Sigmoid colon (tissue), 6 donors: ENCODE measurements at regions not wholly inside any gene's neighbourhood (a gene's known extent, or its start where the extent isn't known, plus 50 kb on each side); places are given as distances from the start of the nearest gene placed in this dataset.

Experiments used
- DNase-seq: peaks from one replicate; pipeline ENCODE4 v3.0.0-alpha.2; 2019
- H3K27ac ChIP-seq, 4 donors: fragments of 200-600 bp; sonication (generic); one replicate each; pipeline ENCODE4 v1.5.1; 2016 to 2019; ENCODE audit warnings: mild to moderate bottlenecking in 1 of 4
- H3K27me3 ChIP-seq, 3 donors: fragments of 200-600 bp; sonication (generic); one replicate each; pipeline ENCODE4 v1.5.1; 2019; ENCODE audit warnings: mild to moderate bottlenecking in 1 of 3
- H3K36me3 ChIP-seq, 4 donors: fragments of 200-600 bp; sonication (generic); one replicate each; pipeline ENCODE4 v1.5.1; 2016 to 2019
- H3K4me1 ChIP-seq, 4 donors: fragments of 200-600 bp; sonication (generic); one replicate each; pipeline ENCODE4 v1.5.1; 2017 to 2019
- H3K4me3 ChIP-seq, 4 donors: fragments of 200-600 bp; sonication (generic); one replicate each; pipeline ENCODE4 v1.5.1; 2017 to 2019; ENCODE audit warnings: mild to moderate bottlenecking in 2 of 4, moderate library complexity in 1 of 4
- H3K9me3 ChIP-seq, 4 donors: fragments of 200-600 bp in 3 of 4; sonication (generic) in 3 of 4; one replicate each; pipeline versions ENCODE4 v1.5.1 to v1.6.1; 2013 to 2019
- EP300 ChIP-seq, 4 donors: sonication (generic); formaldehyde crosslinking; IDR thresholded peaks; one replicate each; pipeline ENCODE4 v1.6.1; 2017; ENCODE audit warnings: antibody characterized with exemption in 4 of 4
- POLR2A ChIP-seq, 2 donors: fragments of 450-650 bp; IDR thresholded peaks; one replicate each; pipeline ENCODE4 v1.6.1; 2016; ENCODE audit warnings: antibody characterized with exemption in 2 of 2, mild to moderate bottlenecking in 2 of 2, moderate library complexity in 2 of 2
- POLR2AphosphoS5 ChIP-seq, 4 donors: sonication (generic); formaldehyde crosslinking; IDR thresholded peaks; one replicate each; pipeline ENCODE4 v1.6.1; 2017; ENCODE audit warnings: antibody characterized with exemption in 4 of 4
- WGBS, 2 donors: extraction: QIAGEN DNeasy Blood & Tissue Kit; methylation state at CpG; one replicate each; pipeline ENCODE4 v1.1.7; 2013; 5-methylcytosine and 5-hydroxymethylcytosine counted together
- intact Hi-C: fragments of 100-400 bp; cut with DNase I; formaldehyde crosslinking; loops from one replicate; pipeline ENCODE4 v1.15.1; 2023
- TF ChIP-seq, protein P1 (sequence below), 4 experiments: fragments of 450-650 bp in 3 of 4; fragments of 200-600 bp in 1 of 4; IDR thresholded peaks; one replicate each; pipeline ENCODE4 v1.5.1; 2016 to 2019; ENCODE audit warnings: antibody characterized with exemption in 4 of 4, mild to moderate bottlenecking in 3 of 4, moderate library complexity in 2 of 4
- donor health status: healthy with polysubstance abuse.
- donor health status: healthy.

DNA sequence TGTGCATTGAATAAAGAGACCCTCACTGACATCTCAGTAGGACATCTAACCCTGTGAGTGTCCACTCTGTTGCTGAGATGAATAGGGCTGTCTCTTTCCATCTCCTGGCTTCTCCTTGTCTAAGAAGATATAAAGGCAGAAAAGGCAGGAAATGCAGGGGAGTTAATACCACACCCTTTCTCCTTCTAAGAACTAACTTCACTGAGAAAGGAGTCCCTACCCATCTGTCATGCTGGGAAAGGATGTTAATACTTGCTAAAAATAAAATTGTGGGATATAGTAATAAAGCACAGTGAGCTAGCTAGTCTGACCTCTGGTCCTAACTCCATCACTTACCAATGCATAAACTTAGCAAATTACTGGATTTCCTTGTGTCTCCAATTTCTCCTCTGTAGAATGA is 213.9 kb upstream of the FIGN start:
- Histone ChIP-seq H3K4me1 (peaks cover 0 to 6% (median 0%) of the 10 kb centered on the region in 4 donors), H3K27me3 (no peaks in the 10 kb centered on the region), H3K36me3 (no peaks in the 10 kb centered on the region), H3K27ac (no peak overlapping the region), H3K9me3 (no peaks in the 10 kb centered on the region), H3K4me3 (no peak overlapping the region)
- intact Hi-C loops, result no loop called here
- TF ChIP-seq EP300 (IDR thresholded peaks at IDR 0.05) (no peak), POLR2A (IDR thresholded peaks at IDR 0.05) (no peak), POLR2AphosphoS5 (IDR thresholded peaks at IDR 0.05) (no peak)
- TF ChIP-seq, protein P1, sequence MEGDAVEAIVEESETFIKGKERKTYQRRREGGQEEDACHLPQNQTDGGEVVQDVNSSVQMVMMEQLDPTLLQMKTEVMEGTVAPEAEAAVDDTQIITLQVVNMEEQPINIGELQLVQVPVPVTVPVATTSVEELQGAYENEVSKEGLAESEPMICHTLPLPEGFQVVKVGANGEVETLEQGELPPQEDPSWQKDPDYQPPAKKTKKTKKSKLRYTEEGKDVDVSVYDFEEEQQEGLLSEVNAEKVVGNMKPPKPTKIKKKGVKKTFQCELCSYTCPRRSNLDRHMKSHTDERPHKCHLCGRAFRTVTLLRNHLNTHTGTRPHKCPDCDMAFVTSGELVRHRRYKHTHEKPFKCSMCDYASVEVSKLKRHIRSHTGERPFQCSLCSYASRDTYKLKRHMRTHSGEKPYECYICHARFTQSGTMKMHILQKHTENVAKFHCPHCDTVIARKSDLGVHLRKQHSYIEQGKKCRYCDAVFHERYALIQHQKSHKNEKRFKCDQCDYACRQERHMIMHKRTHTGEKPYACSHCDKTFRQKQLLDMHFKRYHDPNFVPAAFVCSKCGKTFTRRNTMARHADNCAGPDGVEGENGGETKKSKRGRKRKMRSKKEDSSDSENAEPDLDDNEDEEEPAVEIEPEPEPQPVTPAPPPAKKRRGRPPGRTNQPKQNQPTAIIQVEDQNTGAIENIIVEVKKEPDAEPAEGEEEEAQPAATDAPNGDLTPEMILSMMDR (IDR thresholded peaks at IDR 0.05), result no peak
- DNase-seq, result no peak

GRCh38 chr2:163944347-163944737 is 208.5 kb upstream of the FIGN start:
- intact Hi-C loops, result no loop called here
- no peaks in the 10 kb centered on the region for H3K36me3 ChIP-seq
- no peak overlapping the region for H3K27ac ChIP-seq
- no peak for TF ChIP-seq POLR2AphosphoS5 (IDR thresholded peaks at IDR 0.05)
- TF ChIP-seq, protein P1 (IDR thresholded peaks at IDR 0.05), result no peak
- no peak for TF ChIP-seq POLR2A (IDR thresholded peaks at IDR 0.05)
- TF ChIP-seq EP300 (IDR thresholded peaks at IDR 0.05), result no peak
- no peaks in the 10 kb centered on the region for H3K4me1 ChIP-seq
- no peak overlapping the region for H3K4me3 ChIP-seq
- H3K9me3 ChIP-seq, result no peaks in the 10 kb centered on the region
- H3K27me3 ChIP-seq, result no peaks in the 10 kb centered on the region
- 90 to 92% methylated on average over 4 of the region's 4 CpGs for WGBS, 2 donors
- DNase-seq, result no peak

DNA sequence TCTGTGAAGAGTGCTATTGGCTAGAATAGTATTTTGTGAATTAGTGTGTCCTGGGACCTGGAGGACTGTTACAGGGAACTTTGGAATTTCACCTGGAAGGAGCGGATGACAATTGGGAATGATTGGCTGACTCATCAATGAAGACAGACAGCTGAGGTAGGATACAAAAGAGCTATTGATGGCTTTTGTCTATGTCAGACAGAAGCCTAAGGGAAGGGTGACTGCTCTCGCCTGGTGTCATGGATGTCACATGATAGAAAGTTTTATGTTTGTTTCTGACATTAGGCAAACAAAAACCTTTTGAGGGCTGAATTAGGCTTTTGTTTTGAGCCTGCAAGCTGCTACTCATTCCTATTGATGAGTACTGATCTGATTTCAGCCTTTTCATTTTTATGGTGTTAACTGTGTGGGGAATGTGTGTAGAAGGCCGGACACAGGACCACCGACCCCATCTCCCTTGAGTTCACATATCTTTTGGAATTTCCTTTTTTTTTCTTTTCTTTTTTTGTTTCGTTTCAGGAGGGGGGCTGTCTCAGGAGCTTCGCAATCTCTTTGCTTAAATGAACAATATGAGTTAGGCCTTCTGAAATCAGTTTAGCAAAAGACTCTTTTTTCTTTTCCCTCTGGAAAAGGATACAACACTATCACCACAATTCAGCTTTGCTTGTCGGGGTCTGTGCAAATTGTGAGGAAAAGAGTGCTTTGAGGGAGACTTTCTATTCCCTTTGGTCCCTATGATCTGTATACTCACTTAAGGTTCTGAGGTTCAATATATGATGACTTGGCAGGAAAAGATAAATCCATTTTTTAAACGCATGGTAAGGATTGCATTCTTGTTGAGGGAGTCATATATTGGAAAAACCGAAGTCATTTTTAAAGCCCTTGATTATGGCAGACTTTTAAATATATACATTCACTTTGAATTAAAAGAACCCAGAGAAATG is 207.9 kb upstream of the FIGN start:
- Histone ChIP-seq H3K4me1 (no peaks in the 10 kb centered on the region), H3K27me3 (no peaks in the 10 kb centered on the region), H3K36me3 (no peaks in the 10 kb centered on the region), H3K4me3 (no peak overlapping the region), H3K27ac (no peak overlapping the region), H3K9me3 (no peaks in the 10 kb centered on the region)
- intact Hi-C loops, result no loop called here
- 52 to 79% methylated on average over 9 of the region's 9 CpGs for WGBS, 2 donors
- no peak for DNase-seq
- TF ChIP-seq EP300 (IDR thresholded peaks at IDR 0.05) (no peak), POLR2A (IDR thresholded peaks at IDR 0.05) (no peak), POLR2AphosphoS5 (IDR thresholded peaks at IDR 0.05) (no peak)
- TF ChIP-seq, protein P1 (IDR thresholded peaks at IDR 0.05), result no peak

GRCh38 chr2:163934131-163934530 is 198.3 kb upstream of the FIGN start:
- Histone ChIP-seq H3K36me3 (no peaks in the 10 kb centered on the region), H3K27ac (no peak overlapping the region), H3K4me1 (no peaks in the 10 kb centered on the region), H3K27me3 (no peaks in the 10 kb centered on the region), H3K9me3 (no peaks in the 10 kb centered on the region), H3K4me3 (no peak overlapping the region)
- intact Hi-C loops, result no loop called here
- TF ChIP-seq, protein P1 (IDR thresholded peaks at IDR 0.05), result no peak
- TF ChIP-seq POLR2A (IDR thresholded peaks at IDR 0.05) (no peak), POLR2AphosphoS5 (IDR thresholded peaks at IDR 0.05) (no peak), EP300 (IDR thresholded peaks at IDR 0.05) (no peak)
- DNase-seq, result no peak
